Loucy (cell line): ENCODE measurements at regions not wholly inside any gene's neighbourhood (a gene's known extent, or its start where the extent isn't known, plus 50 kb on each side); places are given as distances from the start of the nearest gene placed in this dataset.
"Not testable (repeated sequence)": the region's sequence is repeated elsewhere in the genome, so short reads cannot be mapped to it uniquely, and the experiment has no call there.

Source experiments
- CTCF ChIP-seq: fragments of 200-600 bp; sonication (generic); conservative IDR thresholded peaks from 2 replicates; pipeline ENCODE4 v1.5.1; 2014; ENCODE audit warnings: mild to moderate bottlenecking, antibody characterized with exemption, low read length
- EZH2phosphoT487 ChIP-seq: fragments of 200-600 bp; IDR thresholded peaks from 2 replicates; pipeline ENCODE4 v1.6.1; 2018; ENCODE audit warnings: antibody characterized with exemption, mild to moderate bottlenecking, moderate library complexity, borderline replicate concordance

GRCh38 chr11:23484146-23484545 is 623.9 kb upstream of the CCDC179 start:
- TF ChIP-seq CTCF, EZH2phosphoT487: not testable (repeated sequence)
